Rectal smooth muscle tissue (tissue), 1 donor: ENCODE measurements at regions not wholly inside any gene's neighbourhood (a gene's known extent, or its start where the extent isn't known, plus 50 kb on each side); places are given as distances from the start of the nearest gene placed in this dataset.
"Not testable (repeated sequence)": the region's sequence is repeated elsewhere in the genome, so short reads cannot be mapped to it uniquely, and the experiment has no call there.

Source experiments
- H3K27ac ChIP-seq: one replicate; pipeline ENCODE4 v1.7.0; 2013; ENCODE audit warnings: low read depth, low read length, inconsistent platforms
- H3K27me3 ChIP-seq: one replicate; pipeline ENCODE4 v1.7.0; 2013; ENCODE audit warnings: low read length; ENCODE audit not compliant: control insufficient read depth, insufficient read depth
- H3K36me3 ChIP-seq: one replicate; pipeline ENCODE4 v1.7.0; 2013; ENCODE audit warnings: low read length; ENCODE audit not compliant: control insufficient read depth, insufficient read depth
- H3K4me1 ChIP-seq: one replicate; pipeline ENCODE4 v1.7.0; 2013; ENCODE audit warnings: low read length; ENCODE audit not compliant: control insufficient read depth, insufficient read depth
- H3K4me3 ChIP-seq: one replicate; pipeline ENCODE4 v1.7.0; 2013; ENCODE audit warnings: low read length
- H3K9ac ChIP-seq: one replicate; pipeline ENCODE4 v1.7.0; 2013; ENCODE audit warnings: low read length

GRCh38 chr9:136603216-136603615 is 57.4 kb upstream of the NOTCH1 start:
- Histone ChIP-seq H3K4me3 (no peak overlapping the region), H3K4me1 (peaks cover 7% of the 10 kb centered on the region), H3K27me3 (peaks cover 5% of the 10 kb centered on the region), H3K27ac (no peak overlapping the region), H3K36me3 (no peaks in the 10 kb centered on the region), H3K9ac (peak overlapping the region; percentile 45)

- Histone ChIP-seq H3K4me3 (no peak overlapping the region), H3K9ac (no peak overlapping the region), H3K36me3 (no peaks in the 10 kb centered on the region), H3K27me3 (peaks cover 5% of the 10 kb centered on the region), H3K27ac (no peak overlapping the region), H3K4me1 (peaks cover 7% of the 10 kb centered on the region)
These were observed 56.5 kb upstream of the NOTCH1 start for GRCh38 chr9:136602193-136602885.

DNA sequence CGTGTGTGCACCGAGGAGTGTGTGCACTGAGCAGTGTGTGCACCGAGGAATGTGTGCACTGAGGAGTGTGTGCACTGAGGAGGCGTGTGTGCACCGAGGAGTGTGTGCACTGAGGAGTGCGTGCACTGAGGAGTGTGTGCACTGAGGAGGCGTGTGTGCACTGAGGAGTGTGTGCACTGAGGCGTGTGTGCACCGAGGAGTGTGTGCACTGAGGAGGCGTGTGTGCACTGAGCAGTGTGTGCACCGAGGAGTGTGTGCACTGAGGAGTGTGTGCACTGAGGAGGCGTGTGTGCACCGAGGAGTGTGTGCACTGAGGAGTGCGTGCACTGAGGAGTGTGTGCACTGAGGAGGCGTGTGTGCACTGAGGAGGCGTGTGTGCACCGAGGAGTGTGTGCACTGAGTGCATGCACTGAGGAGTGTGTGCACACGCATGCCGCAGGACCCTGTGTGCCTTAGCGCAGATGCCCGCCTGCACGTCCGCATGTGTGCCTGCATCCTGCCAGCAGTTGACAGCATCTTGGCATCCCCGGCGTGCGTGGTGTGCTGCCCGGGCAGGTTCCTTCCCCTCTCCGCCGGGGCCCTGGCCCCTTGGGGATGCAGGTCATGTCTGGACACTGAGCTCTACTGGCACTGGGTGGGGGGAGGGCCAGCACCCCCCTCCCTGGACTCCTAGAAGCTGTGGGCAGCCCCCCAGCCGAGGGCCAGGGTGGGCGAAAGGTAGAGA is 55.6 kb upstream of the NOTCH1 start:
- H3K27ac ChIP-seq, H3K36me3 ChIP-seq, H3K4me1 ChIP-seq, H3K27me3 ChIP-seq, H3K4me3 ChIP-seq, H3K9ac ChIP-seq: not testable (repeated sequence)

- Histone ChIP-seq H3K9ac (no peak overlapping the region), H3K4me3 (no peak overlapping the region), H3K36me3 (no peaks in the 10 kb centered on the region), H3K27ac (no peak overlapping the region), H3K4me1 (no peaks in the 10 kb centered on the region), H3K27me3 (peaks cover 5% of the 10 kb centered on the region)
These were observed 54.2 kb upstream of the NOTCH1 start for GRCh38 chr9:136599811-136600660.

GRCh38 chr9:136599074-136599531 is 53.3 kb upstream of the NOTCH1 start:
- Histone ChIP-seq H3K36me3 (no peaks in the 10 kb centered on the region), H3K27me3 (peaks cover 2% of the 10 kb centered on the region), H3K4me3 (no peak overlapping the region), H3K27ac (no peak overlapping the region), H3K4me1 (no peaks in the 10 kb centered on the region), H3K9ac (no peak overlapping the region)

DNA sequence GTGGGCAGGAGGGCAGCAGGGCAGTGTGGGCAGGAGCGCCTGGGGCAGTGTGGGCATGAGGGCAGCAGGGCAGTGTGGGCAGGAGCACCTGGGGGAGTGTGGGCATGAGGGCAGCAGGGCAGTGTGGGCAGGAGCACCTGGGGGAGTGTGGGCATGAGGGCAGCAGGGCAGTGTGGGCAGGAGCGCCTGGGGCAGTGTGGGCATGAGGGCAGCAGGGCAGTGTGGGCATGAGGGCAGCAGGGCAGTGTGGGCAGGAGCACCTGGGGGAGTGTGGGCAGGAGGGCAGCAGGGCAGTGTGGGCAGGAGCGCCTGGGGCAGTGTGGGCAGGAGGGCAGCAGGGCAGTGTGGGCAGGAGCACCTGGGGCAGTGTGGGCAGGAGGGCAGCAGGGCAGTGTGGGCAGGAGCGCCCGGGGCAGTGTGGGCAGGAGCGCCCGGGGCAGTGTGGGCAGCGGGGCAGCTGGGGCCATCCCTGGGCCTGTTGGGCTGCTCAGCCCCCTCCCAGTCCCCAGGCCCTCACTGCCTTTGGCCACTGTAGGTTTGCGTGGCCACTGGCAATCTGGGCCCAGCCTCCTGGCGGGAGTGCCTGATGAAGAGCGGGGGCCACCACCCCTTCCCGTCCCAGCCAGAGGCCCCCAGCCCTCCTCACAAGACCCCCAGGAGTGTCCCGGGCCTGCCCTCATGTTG is 52.7 kb upstream of the NOTCH1 start:
- H3K27ac ChIP-seq, H3K4me3 ChIP-seq, H3K9ac ChIP-seq, H3K36me3 ChIP-seq, H3K27me3 ChIP-seq, H3K4me1 ChIP-seq: not testable (repeated sequence)

GRCh38 chr9:136597965-136598364 is 52.1 kb upstream of the NOTCH1 start:
- no peaks in the 10 kb centered on the region for H3K27me3 ChIP-seq
- H3K27ac ChIP-seq: no peak overlapping the region
- H3K4me1 ChIP-seq: no peaks in the 10 kb centered on the region
- no peaks in the 10 kb centered on the region for H3K36me3 ChIP-seq
- no peak overlapping the region for H3K9ac ChIP-seq
- no peak overlapping the region for H3K4me3 ChIP-seq

DNA sequence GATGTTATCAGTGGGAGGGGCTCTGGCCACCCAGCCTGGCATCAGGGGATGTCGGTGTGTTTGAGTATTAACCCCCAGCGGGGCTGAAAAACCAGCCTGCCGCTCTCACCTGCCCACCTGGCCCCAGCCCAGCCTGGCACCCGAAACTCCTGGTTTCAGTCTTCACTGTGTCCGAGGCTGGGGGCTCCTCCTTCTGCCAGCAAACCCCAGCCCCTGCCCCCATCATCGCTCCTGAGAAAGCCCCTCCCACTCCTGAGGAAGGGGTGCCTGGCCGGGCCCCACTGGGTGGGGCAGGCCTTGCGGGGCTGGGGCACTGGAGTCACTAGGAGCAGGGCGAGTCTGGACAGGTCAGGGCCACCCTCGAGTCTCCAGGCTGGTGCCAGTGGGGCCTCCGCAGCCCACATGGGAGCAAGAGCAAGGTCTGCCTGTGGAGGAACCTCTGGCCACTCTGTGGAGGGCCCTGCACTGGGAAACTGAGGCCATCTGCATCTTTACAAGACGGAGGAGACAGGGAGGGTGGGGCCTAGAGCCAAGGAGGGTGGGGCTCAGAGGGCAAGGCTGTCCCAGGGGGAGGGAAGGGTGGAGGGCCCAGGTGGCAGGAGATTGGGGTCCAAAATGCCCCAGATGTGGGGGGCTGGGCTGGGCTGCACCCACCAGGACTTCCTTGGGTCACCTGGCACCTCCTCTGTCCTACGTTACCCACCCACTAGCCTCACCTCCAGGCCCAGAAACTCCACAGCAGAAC is 51.5 kb upstream of the NOTCH1 start:
- Histone ChIP-seq H3K27me3 (no peaks in the 10 kb centered on the region), H3K27ac (no peak overlapping the region), H3K36me3 (no peaks in the 10 kb centered on the region), H3K9ac (no peak overlapping the region), H3K4me1 (no peaks in the 10 kb centered on the region), H3K4me3 (no peak overlapping the region)

DNA sequence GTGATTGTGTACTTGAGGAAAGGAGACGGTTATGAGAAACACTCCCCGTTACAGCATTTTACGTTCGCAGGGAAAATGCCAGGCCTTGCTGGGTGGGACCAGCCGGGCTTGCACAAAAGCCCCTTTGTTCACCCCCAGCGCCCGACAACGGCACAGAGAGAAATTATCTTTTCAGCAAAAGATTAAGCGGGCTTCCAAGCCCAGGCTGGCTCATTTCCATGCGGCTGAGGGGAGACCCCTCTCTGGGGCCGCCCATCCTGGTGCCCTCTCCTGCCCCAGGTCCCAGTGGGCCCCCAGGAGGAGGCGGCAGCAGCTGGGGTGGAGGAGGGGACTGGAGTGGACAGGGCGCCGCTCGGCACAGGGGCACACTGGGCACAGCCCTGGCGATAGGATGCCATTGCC is 50.8 kb upstream of the NOTCH1 start:
- no peak overlapping the region for H3K4me3 ChIP-seq
- H3K27ac ChIP-seq: no peak overlapping the region
- no peak overlapping the region for H3K9ac ChIP-seq
- H3K4me1 ChIP-seq: no peaks in the 10 kb centered on the region
- no peaks in the 10 kb centered on the region for H3K36me3 ChIP-seq
- H3K27me3 ChIP-seq: no peaks in the 10 kb centered on the region

GRCh38 chr9:136596217-136596616 is 50.4 kb upstream of the NOTCH1 start:
- no peaks in the 10 kb centered on the region for H3K4me1 ChIP-seq
- H3K36me3 ChIP-seq: no peaks in the 10 kb centered on the region
- no peak overlapping the region for H3K4me3 ChIP-seq
- no peak overlapping the region for H3K9ac ChIP-seq
- H3K27me3 ChIP-seq: no peaks in the 10 kb centered on the region
- no peak overlapping the region for H3K27ac ChIP-seq

DNA sequence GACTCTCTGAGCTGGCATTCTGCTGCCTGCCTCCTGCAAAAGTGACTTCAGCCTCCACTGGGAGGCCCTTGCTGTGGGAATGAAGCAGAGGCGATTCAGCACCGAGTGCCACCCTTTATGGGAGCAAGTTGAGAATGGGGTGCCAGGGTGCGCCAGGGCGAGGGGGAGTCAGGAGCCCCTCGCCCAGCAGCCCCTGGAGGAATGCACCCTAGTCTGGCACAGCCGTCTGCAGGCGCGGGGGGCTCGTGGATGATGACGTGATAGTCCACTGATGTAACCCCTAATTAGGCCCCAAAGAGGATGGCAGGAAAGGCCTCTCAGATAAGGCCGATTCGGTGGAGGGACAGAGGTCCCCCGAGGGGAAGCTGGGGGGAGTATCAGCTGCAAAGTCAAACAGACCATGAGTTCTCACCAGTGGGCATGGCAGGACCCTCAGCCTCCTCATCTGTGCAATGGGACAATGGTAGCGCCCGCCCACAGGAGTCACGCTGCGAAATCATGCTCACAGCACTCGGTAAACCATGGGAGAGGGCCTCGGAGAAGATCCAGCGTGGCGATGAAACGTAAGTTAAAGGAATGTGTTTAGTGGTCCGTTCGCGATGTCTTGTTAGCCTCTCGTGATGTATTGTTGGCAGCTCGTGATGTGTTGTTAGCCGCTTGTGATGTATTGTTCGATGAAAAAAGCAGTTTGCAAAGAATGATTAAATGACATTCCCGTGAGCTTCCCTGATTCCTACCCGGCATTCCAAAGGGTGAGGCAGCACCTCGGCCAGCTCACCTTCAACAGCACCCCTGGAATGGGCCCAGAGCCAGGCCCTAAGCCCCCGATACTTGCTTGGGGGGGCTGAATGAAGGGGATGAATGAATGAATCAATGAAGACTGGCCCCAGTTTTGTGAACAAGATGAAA is 49.7 kb upstream of the NOTCH1 start:
- Histone ChIP-seq H3K27me3 (no peaks in the 10 kb centered on the region), H3K9ac (no peak overlapping the region), H3K36me3 (no peaks in the 10 kb centered on the region), H3K27ac (no peak overlapping the region), H3K4me1 (no peaks in the 10 kb centered on the region), H3K4me3 (no peak overlapping the region)
